Panc1 (cell line): ENCODE measurements at regions not wholly inside any gene's neighbourhood (a gene's known extent, or its start where the extent isn't known, plus 50 kb on each side); places are given as distances from the start of the nearest gene placed in this dataset.

ENCODE experiments used
- ATAC-seq: fragments of 200-7000 bp; cut with Tn5 transposase; 2 replicates; pipeline ENCODE4 v1.9.1; 2020; ENCODE audit warnings: mild to moderate bottlenecking, moderate library complexity
- BruUV-seq: library from RNA; stranded (reverse); fragments of 400-500 nt; replicated peaks from 2 replicates; lab custom pipeline; 2021; lab: Mats Ljungman, UMichigan
- CTCF ChIA-PET: fragments of 300-600 bp; sonication (Branson Sonifier 250); formaldehyde crosslinking; loops from one replicate; lab custom pipeline; 2022; ENCODE audit warnings: antibody characterized with exemption; lab: Charles Lee
- POLR2A ChIA-PET: fragments of 300-600 bp; sonication (Branson Sonifier 250); formaldehyde crosslinking; loops from one replicate; lab custom pipeline; 2022; ENCODE audit warnings: antibody characterized with exemption; lab: Charles Lee
- DNase-seq: peaks from one replicate; pipeline ENCODE4 v3.0.0-alpha.2; 2010; ENCODE audit warnings: low read depth, low spot score
- H3K27ac ChIP-seq: 2 replicates; pipeline ENCODE4 v1.5.1; 2011; ENCODE audit warnings: mild to moderate bottlenecking, low read length, inconsistent platforms
- H3K27me3 ChIP-seq: fragments of 200-500 bp; sonication (Bioruptor generic); 2 replicates; pipeline ENCODE4 v1.6.0; 2014; ENCODE audit warnings: low read length, inconsistent platforms; ENCODE audit not compliant: control insufficient read depth, insufficient read depth
- H3K36me3 ChIP-seq: fragments of 200-500 bp; sonication (Bioruptor generic); 2 replicates; pipeline ENCODE4 v1.5.1; 2014; ENCODE audit warnings: inconsistent platforms, mild to moderate bottlenecking, low read length, moderate library complexity; ENCODE audit not compliant: control insufficient read depth, insufficient read depth
- H3K4me1 ChIP-seq: 2 replicates; pipeline ENCODE4 v1.5.1; 2011; ENCODE audit warnings: inconsistent platforms, mild to moderate bottlenecking, low read length, moderate library complexity; ENCODE audit not compliant: control insufficient read depth, insufficient read depth
- H3K4me3 ChIP-seq, 2 experiments: 2 replicates each; pipeline ENCODE4 v1.5.1; 2011 to 2012; ENCODE audit warnings: low read depth in 2 of 2, low read length in 2 of 2, mild to moderate bottlenecking in 2 of 2, inconsistent platforms in 1 of 2, moderate library complexity in 1 of 2
- H3K9me3 ChIP-seq: fragments of 200-500 bp; sonication (Bioruptor generic); 2 replicates; pipeline ENCODE4 v1.5.1; 2014; ENCODE audit warnings: low read depth, mild to moderate bottlenecking, inconsistent platforms, low read length, moderate library complexity; ENCODE audit not compliant: control insufficient read depth, insufficient read depth
- POLR2AphosphoS5 ChIP-seq: IDR thresholded peaks from 2 replicates; pipeline ENCODE4 v1.6.1; 2012; ENCODE audit warnings: mild to moderate bottlenecking, low read depth, low read length, moderate library complexity
- SIN3A ChIP-seq: IDR thresholded peaks from 2 replicates; pipeline ENCODE4 v1.6.1; 2012; ENCODE audit warnings: low read depth, mild to moderate bottlenecking, low read length, moderate library complexity, borderline replicate concordance; ENCODE audit not compliant: insufficient read depth
- TCF7L2 ChIP-seq: IDR thresholded peaks from 2 replicates; pipeline ENCODE4 v1.6.1; 2011; ENCODE audit warnings: mild to moderate bottlenecking, low read depth, low read length, inconsistent platforms
- in situ Hi-C: cut with HindIII; loops from 2 replicates; pipeline ENCODE4 v1.10.0; 2016; ENCODE audit warnings: low sequenced_read_pairs, low pct_unique_long_range_greater_than_20kb
- intact Hi-C: fragments of 100-400 bp; cut with micrococcal nuclease; formaldehyde crosslinking; loops from one replicate; pipeline ENCODE4 v1.10.0; 2022; ENCODE audit not compliant: unreplicated experiment
- TF ChIP-seq, protein P1 (sequence below): fragments of 450-650 bp; IDR thresholded peaks from 2 replicates; pipeline ENCODE4 v1.5.1; 2017; ENCODE audit warnings: mild to moderate bottlenecking
- TF ChIP-seq, protein P2 (sequence below), 2 experiments: IDR thresholded peaks; 2 replicates each; pipeline ENCODE4 v1.6.1; 2011 to 2012; ENCODE audit warnings: low read depth in 2 of 2, control low read depth in 1 of 2, low read length in 1 of 2, mild to moderate bottlenecking in 1 of 2, moderate library complexity in 1 of 2; ENCODE audit not compliant: insufficient read depth in 1 of 2

DNA sequence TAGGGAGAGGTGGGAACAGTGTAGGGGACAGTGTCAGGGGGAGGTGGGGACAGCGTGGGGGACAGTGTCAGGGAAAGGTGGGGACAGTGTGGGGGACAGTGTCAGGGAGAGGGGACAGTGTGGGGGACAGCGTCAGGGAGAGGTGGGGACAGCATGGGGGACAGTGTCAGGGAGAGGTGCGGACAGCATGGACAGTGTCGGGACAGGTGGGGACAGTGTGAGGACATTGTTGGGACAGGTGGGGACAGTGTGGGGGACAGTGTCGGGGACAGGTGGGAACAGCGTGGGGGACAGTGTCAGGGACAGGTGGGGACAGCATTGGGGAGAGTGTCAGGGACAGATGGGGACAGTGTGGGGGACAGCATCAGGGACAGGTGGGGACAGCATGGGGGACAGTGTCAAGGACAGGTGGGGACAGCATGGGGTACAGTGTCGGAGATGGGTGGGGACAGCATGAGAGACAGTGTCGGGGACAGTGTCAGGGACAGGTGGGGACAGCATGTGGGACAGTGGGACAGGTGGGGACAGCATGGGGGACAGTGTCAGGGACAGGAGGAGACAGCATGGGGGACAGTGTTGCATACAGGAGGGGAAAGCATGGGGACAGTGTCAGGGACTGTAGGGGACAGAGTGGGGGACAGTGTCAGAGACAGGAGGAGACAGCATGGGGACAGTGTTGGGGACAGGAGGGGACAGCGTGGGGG lies 139.0 kb downstream of the TMEM121 start:
- H3K4me1 ChIP-seq = no peaks in the 10 kb centered on the region
- TF ChIP-seq, protein P1, sequence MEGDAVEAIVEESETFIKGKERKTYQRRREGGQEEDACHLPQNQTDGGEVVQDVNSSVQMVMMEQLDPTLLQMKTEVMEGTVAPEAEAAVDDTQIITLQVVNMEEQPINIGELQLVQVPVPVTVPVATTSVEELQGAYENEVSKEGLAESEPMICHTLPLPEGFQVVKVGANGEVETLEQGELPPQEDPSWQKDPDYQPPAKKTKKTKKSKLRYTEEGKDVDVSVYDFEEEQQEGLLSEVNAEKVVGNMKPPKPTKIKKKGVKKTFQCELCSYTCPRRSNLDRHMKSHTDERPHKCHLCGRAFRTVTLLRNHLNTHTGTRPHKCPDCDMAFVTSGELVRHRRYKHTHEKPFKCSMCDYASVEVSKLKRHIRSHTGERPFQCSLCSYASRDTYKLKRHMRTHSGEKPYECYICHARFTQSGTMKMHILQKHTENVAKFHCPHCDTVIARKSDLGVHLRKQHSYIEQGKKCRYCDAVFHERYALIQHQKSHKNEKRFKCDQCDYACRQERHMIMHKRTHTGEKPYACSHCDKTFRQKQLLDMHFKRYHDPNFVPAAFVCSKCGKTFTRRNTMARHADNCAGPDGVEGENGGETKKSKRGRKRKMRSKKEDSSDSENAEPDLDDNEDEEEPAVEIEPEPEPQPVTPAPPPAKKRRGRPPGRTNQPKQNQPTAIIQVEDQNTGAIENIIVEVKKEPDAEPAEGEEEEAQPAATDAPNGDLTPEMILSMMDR = no peak
- no peak for TF ChIP-seq TCF7L2
- no peak for TF ChIP-seq POLR2AphosphoS5
- TF ChIP-seq SIN3A = no peak
- TF ChIP-seq, protein P2, sequence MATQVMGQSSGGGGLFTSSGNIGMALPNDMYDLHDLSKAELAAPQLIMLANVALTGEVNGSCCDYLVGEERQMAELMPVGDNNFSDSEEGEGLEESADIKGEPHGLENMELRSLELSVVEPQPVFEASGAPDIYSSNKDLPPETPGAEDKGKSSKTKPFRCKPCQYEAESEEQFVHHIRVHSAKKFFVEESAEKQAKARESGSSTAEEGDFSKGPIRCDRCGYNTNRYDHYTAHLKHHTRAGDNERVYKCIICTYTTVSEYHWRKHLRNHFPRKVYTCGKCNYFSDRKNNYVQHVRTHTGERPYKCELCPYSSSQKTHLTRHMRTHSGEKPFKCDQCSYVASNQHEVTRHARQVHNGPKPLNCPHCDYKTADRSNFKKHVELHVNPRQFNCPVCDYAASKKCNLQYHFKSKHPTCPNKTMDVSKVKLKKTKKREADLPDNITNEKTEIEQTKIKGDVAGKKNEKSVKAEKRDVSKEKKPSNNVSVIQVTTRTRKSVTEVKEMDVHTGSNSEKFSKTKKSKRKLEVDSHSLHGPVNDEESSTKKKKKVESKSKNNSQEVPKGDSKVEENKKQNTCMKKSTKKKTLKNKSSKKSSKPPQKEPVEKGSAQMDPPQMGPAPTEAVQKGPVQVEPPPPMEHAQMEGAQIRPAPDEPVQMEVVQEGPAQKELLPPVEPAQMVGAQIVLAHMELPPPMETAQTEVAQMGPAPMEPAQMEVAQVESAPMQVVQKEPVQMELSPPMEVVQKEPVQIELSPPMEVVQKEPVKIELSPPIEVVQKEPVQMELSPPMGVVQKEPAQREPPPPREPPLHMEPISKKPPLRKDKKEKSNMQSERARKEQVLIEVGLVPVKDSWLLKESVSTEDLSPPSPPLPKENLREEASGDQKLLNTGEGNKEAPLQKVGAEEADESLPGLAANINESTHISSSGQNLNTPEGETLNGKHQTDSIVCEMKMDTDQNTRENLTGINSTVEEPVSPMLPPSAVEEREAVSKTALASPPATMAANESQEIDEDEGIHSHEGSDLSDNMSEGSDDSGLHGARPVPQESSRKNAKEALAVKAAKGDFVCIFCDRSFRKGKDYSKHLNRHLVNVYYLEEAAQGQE (IDR thresholded peaks at IDR 0.05; ENCODE audit: insufficient read depth in 1 of 2, low read depth in 2 of 2, low read length in 1 of 2) = no peak
- no TSS peak for BruUV-seq
- in situ Hi-C loops = no loop called here
- no peak overlapping the region for H3K27ac ChIP-seq
- no peak for ATAC-seq
- H3K36me3 ChIP-seq = no peaks in the 10 kb centered on the region
- DNase-seq = no peak
- ChIA-PET POLR2A (no interaction called here), CTCF (no interaction called here)
- H3K27me3 ChIP-seq = no peaks in the 10 kb centered on the region
- H3K9me3 ChIP-seq = no peaks in the 10 kb centered on the region
- no peak overlapping the region for H3K4me3 ChIP-seq
- intact Hi-C loops = no loop called here

DNA sequence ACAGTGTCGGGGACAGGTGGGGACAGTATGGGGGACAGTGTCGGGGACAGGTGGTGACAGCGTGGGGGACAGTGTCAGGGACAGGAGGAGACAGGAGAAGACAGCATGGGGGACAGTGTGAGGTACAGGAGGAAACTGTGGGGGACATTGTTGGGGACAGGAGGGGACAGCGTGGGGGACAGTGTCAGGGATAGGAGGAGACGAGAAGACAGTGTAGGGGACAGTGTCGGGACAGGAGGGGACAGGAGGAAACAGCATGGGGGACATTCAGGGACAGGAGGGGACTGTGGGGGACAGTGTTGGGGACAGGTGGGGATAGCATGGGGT lies 139.5 kb downstream of the TMEM121 start:
- DNase-seq (no peak), ATAC-seq (no peak)
- intact Hi-C loops (no loop called here), in situ Hi-C loops (no loop called here)
- Histone ChIP-seq H3K36me3 (no peaks in the 10 kb centered on the region), H3K9me3 (no peaks in the 10 kb centered on the region), H3K4me3 (no peak overlapping the region), H3K4me1 (no peaks in the 10 kb centered on the region), H3K27me3 (no peaks in the 10 kb centered on the region), H3K27ac (no peak overlapping the region)
- no TSS peak for BruUV-seq
- TF ChIP-seq POLR2AphosphoS5 (no peak), SIN3A (no peak), TCF7L2 (no peak)
- TF ChIP-seq, protein P2 (IDR thresholded peaks at IDR 0.05; ENCODE audit: insufficient read depth in 1 of 2, low read depth in 2 of 2, low read length in 1 of 2) = no peak
- TF ChIP-seq, protein P1 = no peak
- CTCF ChIA-PET = no interaction called here
- POLR2A ChIA-PET = no interaction called here
